IPS DF 6.9 (cell line): ENCODE measurements at regions not wholly inside any gene's neighbourhood (a gene's known extent, or its start where the extent isn't known, plus 50 kb on each side); places are given as distances from the start of the nearest gene placed in this dataset.

ENCODE experiments used
- DNase-seq: peaks from one replicate; pipeline ENCODE4 v3.0.0-alpha.2; 2013; ENCODE audit warnings: low read depth, low spot score
- H3K27ac ChIP-seq: one replicate; pipeline ENCODE4 v1.5.1; 2013; ENCODE audit warnings: low read length, control low read depth
- H3K27me3 ChIP-seq: 2 replicates; pipeline ENCODE4 v1.6.1; 2013; ENCODE audit warnings: mild to moderate bottlenecking, low read length; ENCODE audit not compliant: control insufficient read depth, insufficient read depth
- H3K36me3 ChIP-seq: 2 replicates; pipeline ENCODE4 v1.6.1; 2013; ENCODE audit warnings: low read length; ENCODE audit not compliant: control insufficient read depth, insufficient read depth
- H3K4me1 ChIP-seq: 2 replicates; pipeline ENCODE4 v1.6.1; 2013; ENCODE audit warnings: low read length; ENCODE audit not compliant: control insufficient read depth, insufficient read depth
- H3K4me3 ChIP-seq: 2 replicates; pipeline ENCODE4 v1.5.1; 2013; ENCODE audit warnings: mild to moderate bottlenecking, low read length
- H3K9me3 ChIP-seq: 2 replicates; pipeline ENCODE4 v1.6.1; 2013; ENCODE audit warnings: low read length, inconsistent platforms; ENCODE audit not compliant: control insufficient read depth, insufficient read depth
- WGBS: extraction: QIAGEN DNeasy Blood & Tissue Kit; methylation state at CpG from one replicate; pipeline ENCODE4 v1.1.7; 2013; ENCODE audit warnings: mixed read lengths, missing lambda C conversion rate; ENCODE audit not compliant: insufficient read length, insufficient coverage; 5-methylcytosine and 5-hydroxymethylcytosine counted together

DNA sequence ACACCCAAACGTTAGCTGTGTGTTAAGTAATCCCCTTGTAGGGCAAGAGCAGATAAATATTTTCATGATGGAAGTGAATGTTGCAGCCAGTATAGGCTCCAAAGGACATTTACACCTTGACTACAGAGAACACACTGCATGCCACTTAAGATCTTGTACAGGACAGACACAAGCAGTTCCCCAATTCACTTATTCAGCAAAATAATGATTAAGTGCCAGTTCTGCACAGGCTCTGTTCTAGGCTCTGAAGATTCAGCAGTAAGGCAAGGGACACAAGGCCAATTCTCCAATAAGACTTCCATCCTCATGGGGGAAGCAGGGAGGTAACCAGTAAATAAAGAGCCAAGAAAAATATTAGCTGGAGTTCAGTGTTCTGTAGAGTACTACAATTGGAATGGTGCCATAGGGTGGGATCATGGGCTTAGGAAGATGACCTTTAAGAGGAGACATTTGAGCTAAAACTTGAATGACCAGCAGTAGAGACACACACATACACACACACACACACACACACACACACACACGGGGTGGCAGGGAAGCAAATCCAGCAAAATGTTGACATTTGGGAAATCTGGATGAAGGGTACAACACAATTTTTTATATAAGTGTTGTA, 199.9 kb upstream of the JUN start:
- Histone ChIP-seq H3K36me3 (no peaks in the 10 kb centered on the region), H3K9me3 (no peaks in the 10 kb centered on the region), H3K27me3 (no peaks in the 10 kb centered on the region), H3K4me1 (peaks cover 5% of the 10 kb centered on the region; the same call in 1 of the 2 replicates), H3K27ac (no peak overlapping the region), H3K4me3 (no peak overlapping the region)
- no peak for DNase-seq
- WGBS = no CpG with 5 or more reads among the region's 2 CpGs

DNA sequence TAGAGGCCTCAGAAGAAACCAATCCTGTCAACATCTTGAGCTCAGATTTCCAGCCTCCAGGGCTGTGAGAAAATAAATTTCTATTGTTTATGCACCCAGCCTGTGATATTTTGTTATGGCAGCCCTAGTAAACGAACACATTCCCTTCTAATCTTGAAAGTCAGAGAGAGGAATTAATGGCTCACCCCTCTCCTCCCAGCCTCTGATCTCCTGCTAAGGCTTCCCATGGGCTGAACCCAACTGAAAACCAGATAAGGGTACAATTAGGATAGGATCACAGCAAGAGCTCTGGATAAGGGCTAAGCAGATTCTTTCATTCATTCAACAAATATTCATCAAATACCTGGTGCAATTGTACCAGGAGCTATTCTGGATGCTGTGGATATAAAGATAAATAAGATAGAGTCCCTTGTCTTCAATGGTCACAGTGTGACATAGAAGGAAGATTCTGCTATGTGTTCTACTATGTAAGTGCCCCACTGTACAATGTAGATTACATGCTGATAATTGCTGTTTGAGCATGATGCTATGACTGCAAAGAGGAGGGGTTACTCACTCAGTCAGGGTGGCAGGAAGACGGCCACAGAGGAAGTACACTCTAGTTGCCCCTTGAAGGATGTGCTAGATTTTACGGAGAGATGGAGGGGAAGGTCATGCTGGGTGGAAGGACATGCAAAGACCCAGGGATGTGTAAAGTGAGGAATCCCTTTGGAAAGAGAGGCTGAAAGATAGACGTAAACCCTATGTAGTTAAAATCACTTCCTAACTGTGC, 203.3 kb upstream of the JUN start:
- Histone ChIP-seq H3K4me3 (no peak overlapping the region), H3K4me1 (peaks cover 3% of the 10 kb centered on the region; the same call in 1 of the 2 replicates), H3K27ac (no peak overlapping the region), H3K9me3 (no peaks in the 10 kb centered on the region), H3K27me3 (no peaks in the 10 kb centered on the region), H3K36me3 (no peaks in the 10 kb centered on the region)
- no peak for DNase-seq
- no CpG with 5 or more reads among the region's 4 CpGs for WGBS

DNA sequence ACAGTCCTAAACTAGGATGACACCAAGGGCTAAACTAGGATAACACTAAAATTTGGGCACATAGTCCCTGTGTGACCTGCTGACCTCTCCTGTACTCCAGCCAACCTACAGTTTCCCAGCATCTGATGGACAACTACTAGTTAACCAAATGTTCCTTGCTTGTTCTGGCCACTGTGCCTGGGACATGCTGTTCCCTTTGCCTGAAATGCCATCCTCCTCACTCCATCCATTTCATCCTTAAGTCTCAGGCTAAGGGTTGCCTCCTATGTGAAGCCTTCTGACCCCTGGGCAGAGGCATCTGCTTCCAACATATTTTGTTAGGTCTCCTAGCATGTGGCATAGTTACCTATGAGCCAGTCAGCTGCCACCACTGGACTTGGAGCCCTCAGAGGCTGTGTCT, 204.9 kb upstream of the JUN start:
- H3K9me3 ChIP-seq = no peaks in the 10 kb centered on the region
- H3K36me3 ChIP-seq = no peaks in the 10 kb centered on the region
- H3K4me1 ChIP-seq = no peaks in the 10 kb centered on the region
- DNase-seq = no peak
- H3K27me3 ChIP-seq = no peaks in the 10 kb centered on the region
- no peak overlapping the region for H3K27ac ChIP-seq
- H3K4me3 ChIP-seq = no peak overlapping the region

DNA sequence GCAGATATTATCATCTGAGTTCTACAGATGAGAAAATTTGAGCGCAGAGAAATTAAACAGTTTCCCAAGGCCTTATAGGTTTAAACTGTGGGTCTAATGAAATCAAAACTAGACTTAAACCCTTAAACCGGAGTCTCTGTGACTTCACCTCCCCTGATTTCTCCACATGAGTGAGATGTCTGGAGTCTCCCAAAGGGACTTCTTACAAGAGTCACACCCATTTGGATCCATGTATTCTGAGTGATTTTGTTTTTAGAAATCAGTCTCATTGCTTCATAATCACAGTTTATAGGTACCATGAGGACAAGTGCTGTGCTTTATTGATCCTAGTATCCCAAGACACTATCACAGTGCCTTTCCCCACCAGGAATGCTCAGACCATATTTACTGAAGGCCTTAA, 206.0 kb upstream of the JUN start:
- no peaks in the 10 kb centered on the region for H3K4me1 ChIP-seq
- DNase-seq = no peak
- H3K4me3 ChIP-seq = no peak overlapping the region
- no peaks in the 10 kb centered on the region for H3K36me3 ChIP-seq
- no peak overlapping the region for H3K27ac ChIP-seq
- no CpG with 5 or more reads among the region's 2 CpGs for WGBS
- H3K27me3 ChIP-seq = no peaks in the 10 kb centered on the region
- no peaks in the 10 kb centered on the region for H3K9me3 ChIP-seq

DNA sequence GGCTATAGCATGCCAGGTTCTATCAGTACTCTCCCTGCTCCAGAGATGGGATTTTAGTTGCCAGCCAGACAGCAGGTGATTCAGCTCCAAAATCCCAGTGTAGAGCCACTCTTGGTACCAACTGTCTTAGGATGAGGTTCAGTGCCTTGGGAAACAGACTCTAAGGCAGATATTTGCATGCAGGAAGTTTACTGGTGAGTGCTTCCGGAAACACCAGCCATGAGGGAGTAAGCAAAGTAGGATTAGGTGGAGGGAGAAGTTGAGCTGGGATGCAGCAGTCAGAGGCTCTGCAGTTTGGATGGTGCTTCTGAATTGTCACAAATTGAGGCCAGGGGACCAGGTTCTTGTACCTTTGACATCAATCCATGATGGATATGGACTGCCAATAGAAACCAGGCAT, 207.5 kb upstream of the JUN start:
- Histone ChIP-seq H3K27ac (no peak overlapping the region), H3K27me3 (no peaks in the 10 kb centered on the region), H3K9me3 (no peaks in the 10 kb centered on the region), H3K36me3 (no peaks in the 10 kb centered on the region), H3K4me3 (no peak overlapping the region), H3K4me1 (no peaks in the 10 kb centered on the region)
- DNase-seq = no peak
- no CpG with 5 or more reads among the region's 1 CpG for WGBS

DNA sequence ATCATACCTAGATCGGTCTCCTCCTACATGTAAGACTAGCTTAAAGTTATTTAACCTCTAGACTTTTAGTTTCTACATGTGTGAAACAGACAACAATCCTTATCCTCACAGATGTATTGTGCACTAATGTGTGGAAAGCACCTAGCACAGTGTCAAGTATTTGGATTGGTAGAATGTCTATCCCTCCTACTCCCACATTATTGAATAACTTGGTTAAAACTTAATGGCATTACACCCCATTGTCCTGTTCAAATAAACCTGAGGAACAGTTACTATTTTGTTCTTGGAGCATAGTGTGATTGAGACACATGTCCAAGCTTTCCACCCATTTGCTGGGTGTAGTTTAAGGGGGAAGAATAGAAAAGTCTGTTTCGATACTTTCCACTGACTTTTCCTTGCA, 208.8 kb upstream of the JUN start:
- Histone ChIP-seq H3K36me3 (no peaks in the 10 kb centered on the region), H3K27me3 (no peaks in the 10 kb centered on the region), H3K9me3 (no peaks in the 10 kb centered on the region), H3K27ac (no peak overlapping the region), H3K4me1 (no peaks in the 10 kb centered on the region), H3K4me3 (no peak overlapping the region)
- no CpG with 5 or more reads among the region's 2 CpGs for WGBS
- DNase-seq = no peak

DNA sequence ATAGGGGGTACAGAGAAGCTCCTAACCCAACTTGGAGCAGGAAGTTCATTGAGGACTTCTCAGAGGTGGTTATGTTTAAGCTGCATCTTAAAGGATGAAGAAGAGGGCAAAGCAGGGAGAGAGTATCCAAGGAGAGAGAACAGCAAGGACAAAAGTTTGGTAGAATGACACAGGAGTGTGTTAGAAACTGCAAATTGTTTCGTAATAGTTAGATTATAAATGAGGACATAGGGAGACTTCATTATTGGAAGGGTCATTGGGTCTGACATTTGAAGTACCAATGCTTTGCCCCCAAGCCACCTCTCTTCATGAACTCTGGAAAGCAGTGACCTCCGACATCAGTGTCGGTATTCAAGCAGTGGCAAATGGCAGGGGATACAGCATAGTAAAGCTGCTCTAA, 209.6 kb upstream of the JUN start:
- H3K4me3 ChIP-seq = no peak overlapping the region
- H3K36me3 ChIP-seq = no peaks in the 10 kb centered on the region
- no peaks in the 10 kb centered on the region for H3K9me3 ChIP-seq
- H3K27ac ChIP-seq = no peak overlapping the region
- H3K4me1 ChIP-seq = no peaks in the 10 kb centered on the region
- no peak for DNase-seq
- no CpG with 5 or more reads among the region's 3 CpGs for WGBS
- no peaks in the 10 kb centered on the region for H3K27me3 ChIP-seq

DNA sequence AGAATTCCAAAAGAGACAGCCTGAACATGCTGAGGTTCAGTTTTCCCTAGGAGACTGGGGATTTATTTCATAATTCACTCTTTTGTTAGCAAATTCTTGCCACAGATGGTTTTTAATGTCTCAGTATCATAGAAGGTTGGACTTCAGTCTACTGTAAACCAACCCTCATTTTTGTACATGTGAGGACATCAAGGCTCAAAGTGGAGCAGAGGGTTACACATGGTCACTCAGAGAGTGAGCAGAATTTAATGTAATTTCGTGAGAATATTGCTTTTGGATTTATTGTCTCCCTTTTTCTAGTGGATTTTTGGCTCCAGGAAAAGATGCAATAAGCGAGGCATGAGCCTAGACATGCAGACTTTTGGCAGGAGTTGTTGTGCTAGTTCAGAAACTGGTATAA, 210.8 kb upstream of the JUN start:
- no peak for DNase-seq
- Histone ChIP-seq H3K4me1 (no peaks in the 10 kb centered on the region), H3K27ac (no peak overlapping the region), H3K27me3 (no peaks in the 10 kb centered on the region), H3K36me3 (no peaks in the 10 kb centered on the region), H3K9me3 (no peaks in the 10 kb centered on the region), H3K4me3 (no peak overlapping the region)
- no CpG with 5 or more reads among the region's 2 CpGs for WGBS

DNA sequence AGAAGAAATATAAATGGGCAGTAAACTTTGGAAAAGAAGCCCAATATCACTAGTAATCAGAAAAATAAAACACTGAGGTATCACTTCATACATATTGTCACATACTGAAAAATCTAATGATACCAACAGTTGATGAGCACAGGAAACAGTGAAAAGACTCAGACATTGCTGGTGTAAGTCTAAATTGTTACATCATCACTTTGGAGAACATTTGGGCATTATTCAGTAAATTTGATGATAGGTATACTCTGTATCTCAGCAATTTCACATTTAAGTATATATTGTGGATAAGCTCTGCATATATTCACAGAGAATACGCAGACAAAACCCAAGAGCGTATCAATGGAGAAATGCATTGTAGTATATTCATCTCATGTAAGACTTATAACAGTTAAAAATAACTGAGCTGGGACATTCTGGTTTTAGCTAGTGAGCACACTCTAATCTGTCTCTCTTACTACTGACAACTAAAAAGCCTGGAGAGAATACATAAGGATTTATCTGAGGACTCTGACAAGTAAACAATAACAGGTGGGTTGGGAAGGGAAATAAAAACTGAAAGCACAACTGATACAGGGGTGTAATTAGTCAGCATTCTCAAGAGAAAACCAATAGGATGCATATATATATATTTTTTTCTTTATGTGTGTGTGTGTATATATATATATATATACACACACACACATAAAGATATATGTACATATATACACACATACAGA, 212.7 kb upstream of the JUN start:
- H3K27ac ChIP-seq = no peak overlapping the region
- H3K27me3 ChIP-seq = no peaks in the 10 kb centered on the region
- H3K4me1 ChIP-seq = no peaks in the 10 kb centered on the region
- no peak for DNase-seq
- H3K4me3 ChIP-seq = no peak overlapping the region
- H3K36me3 ChIP-seq = no peaks in the 10 kb centered on the region
- no CpG with 5 or more reads among the region's 2 CpGs for WGBS
- H3K9me3 ChIP-seq = no peaks in the 10 kb centered on the region

DNA sequence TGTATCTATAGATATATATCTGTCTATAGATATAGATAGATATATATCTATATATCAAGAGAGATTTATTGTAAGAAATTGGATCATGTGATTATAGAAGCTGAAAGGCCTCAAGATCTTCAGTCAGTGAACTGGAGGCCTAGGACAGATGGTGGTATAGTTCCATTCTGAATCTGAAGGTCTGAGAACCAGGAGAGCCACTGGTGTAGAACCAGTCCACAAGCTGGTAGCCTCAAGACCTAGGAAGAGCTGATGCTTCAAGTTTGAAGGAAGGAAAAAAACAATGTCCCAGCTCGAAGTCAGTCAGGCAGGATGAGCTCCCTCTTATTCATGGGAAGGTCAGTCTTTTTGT, 213.2 kb upstream of the JUN start:
- H3K27me3 ChIP-seq = no peaks in the 10 kb centered on the region
- no peak for DNase-seq
- no CpG with 5 or more reads among the region's 1 CpG for WGBS
- no peaks in the 10 kb centered on the region for H3K4me1 ChIP-seq
- no peaks in the 10 kb centered on the region for H3K36me3 ChIP-seq
- no peak overlapping the region for H3K27ac ChIP-seq
- H3K9me3 ChIP-seq = no peaks in the 10 kb centered on the region
- no peak overlapping the region for H3K4me3 ChIP-seq
